ENCODE measurements at regions not wholly inside any gene's neighbourhood (a gene's known extent, or its start where the extent isn't known, plus 50 kb on each side); places are given as distances from the start of the nearest gene placed in this dataset.

DNA sequence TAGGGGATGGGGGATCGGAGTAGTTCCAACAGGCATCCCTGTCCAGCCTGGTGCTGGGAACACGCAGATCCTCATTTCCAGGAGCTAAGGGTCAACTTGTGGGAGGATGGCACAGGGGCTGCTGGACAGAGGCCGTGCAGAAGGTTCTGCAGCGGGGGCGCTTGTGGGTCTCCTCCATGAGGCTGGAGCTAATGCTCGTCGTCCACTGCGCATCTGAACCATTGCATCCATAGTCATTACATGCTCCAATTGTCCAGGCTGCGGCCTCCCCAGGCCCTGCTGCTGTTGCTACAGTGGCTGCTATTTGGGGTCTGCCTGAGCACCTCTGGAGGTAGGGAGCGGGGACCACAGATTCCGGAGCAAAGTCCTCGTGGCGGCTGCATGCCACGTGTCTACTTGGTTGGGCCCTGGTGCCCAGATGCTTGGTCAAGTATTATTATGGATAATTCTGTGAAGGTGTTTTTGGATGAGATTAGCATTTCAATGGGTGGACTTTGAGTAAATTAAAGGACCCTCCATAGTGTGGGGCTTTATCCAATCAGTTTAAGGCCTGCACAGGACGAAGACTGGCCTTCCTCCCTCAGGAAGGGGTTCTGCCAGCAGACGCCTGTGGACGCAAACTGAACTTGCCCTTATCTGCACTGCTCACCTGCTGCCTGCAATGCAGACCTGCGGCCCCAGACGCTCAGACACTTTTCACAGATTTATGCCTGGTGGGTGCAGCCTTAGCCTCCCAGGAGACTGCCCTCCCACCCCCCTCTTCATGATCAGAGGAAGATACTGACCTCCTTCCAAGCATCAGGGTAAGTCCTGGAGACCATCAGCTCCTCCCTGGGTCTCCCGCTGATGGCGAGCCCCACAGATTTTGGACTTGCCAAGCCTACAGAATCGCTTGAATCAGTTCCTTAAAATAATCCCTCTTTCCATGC lies 127.5 kb upstream of the IRX4 start:
- TF ChIP-seq, protein P1, sequence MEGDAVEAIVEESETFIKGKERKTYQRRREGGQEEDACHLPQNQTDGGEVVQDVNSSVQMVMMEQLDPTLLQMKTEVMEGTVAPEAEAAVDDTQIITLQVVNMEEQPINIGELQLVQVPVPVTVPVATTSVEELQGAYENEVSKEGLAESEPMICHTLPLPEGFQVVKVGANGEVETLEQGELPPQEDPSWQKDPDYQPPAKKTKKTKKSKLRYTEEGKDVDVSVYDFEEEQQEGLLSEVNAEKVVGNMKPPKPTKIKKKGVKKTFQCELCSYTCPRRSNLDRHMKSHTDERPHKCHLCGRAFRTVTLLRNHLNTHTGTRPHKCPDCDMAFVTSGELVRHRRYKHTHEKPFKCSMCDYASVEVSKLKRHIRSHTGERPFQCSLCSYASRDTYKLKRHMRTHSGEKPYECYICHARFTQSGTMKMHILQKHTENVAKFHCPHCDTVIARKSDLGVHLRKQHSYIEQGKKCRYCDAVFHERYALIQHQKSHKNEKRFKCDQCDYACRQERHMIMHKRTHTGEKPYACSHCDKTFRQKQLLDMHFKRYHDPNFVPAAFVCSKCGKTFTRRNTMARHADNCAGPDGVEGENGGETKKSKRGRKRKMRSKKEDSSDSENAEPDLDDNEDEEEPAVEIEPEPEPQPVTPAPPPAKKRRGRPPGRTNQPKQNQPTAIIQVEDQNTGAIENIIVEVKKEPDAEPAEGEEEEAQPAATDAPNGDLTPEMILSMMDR (IDR thresholded peaks at IDR 0.05; ENCODE audit: low read length), result no peak
- TF ChIP-seq EZH2 (IDR thresholded peaks at IDR 0.05; ENCODE audit: borderline replicate concordance, low read length), result no peak

Data from OCI-LY1 (cell line).